OCI-LY7 (cell line): ENCODE measurements at regions not wholly inside any gene's neighbourhood (a gene's known extent, or its start where the extent isn't known, plus 50 kb on each side); places are given as distances from the start of the nearest gene placed in this dataset.

Source experiments
- CTCF ChIP-seq: fragments of 200-600 bp; sonication (generic); conservative IDR thresholded peaks from 2 replicates; pipeline ENCODE4 v1.5.1; 2014; ENCODE audit warnings: mild to moderate bottlenecking, antibody characterized with exemption, low read length, moderate library complexity, mixed read lengths
- EZH2phosphoT487 ChIP-seq: fragments of 200-600 bp; sonication (generic); IDR thresholded peaks from 2 replicates; pipeline ENCODE4 v1.6.1; 2018; ENCODE audit warnings: low read depth, borderline replicate concordance, mild to moderate bottlenecking, mixed run types, antibody characterized with exemption, low read length, moderate library complexity, mixed read lengths

- no peak for TF ChIP-seq CTCF
- no peak for TF ChIP-seq EZH2phosphoT487
Measured at GRCh38 chr6:138596126-138596525, 96.8 kb upstream of the NHSL1 start.
